ENCODE measurements at regions not wholly inside any gene's neighbourhood (a gene's known extent, or its start where the extent isn't known, plus 50 kb on each side); places are given as distances from the start of the nearest gene placed in this dataset.

DNA sequence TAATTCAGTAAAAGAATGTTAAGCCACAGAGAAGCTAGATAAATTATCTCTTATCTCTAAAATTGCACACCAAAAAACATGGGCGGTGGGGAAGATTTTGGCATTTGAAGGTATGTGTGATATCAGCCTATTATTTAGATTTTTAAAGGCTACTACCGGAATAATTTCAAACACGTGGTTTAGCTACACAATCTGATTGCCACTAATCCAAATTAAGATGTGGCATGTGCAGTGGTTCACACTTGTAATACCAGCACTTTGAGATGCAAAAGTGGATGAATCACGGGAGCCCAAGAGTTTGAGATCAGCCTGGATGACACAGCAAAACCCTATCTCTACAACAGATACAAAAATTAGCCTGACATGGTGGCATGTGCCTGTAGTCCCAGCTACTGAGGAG, 584.5 kb downstream of the HS3ST4 start:
- no peak for FAIRE-seq
- no peak for DNase-seq (ENCODE audit: extremely low spot score, insufficient read length, low read depth)

GRCh38 chr16:26281381-26282110, 589.8 kb downstream of the HS3ST4 start:
- DNase-seq (ENCODE audit: extremely low spot score, insufficient read length, low read depth) (no peak), FAIRE-seq (no peak)

GRCh38 chr16:26295625-26296304, 604.0 kb downstream of the HS3ST4 start:
- DNase-seq (ENCODE audit: extremely low spot score, insufficient read length, low read depth) = no peak
- FAIRE-seq = no peak

- no peak for FAIRE-seq
- no peak for DNase-seq (ENCODE audit: extremely low spot score, insufficient read length, low read depth)
Observed at GRCh38 chr16:26301516-26301915, 609.8 kb downstream of the HS3ST4 start.

DNA sequence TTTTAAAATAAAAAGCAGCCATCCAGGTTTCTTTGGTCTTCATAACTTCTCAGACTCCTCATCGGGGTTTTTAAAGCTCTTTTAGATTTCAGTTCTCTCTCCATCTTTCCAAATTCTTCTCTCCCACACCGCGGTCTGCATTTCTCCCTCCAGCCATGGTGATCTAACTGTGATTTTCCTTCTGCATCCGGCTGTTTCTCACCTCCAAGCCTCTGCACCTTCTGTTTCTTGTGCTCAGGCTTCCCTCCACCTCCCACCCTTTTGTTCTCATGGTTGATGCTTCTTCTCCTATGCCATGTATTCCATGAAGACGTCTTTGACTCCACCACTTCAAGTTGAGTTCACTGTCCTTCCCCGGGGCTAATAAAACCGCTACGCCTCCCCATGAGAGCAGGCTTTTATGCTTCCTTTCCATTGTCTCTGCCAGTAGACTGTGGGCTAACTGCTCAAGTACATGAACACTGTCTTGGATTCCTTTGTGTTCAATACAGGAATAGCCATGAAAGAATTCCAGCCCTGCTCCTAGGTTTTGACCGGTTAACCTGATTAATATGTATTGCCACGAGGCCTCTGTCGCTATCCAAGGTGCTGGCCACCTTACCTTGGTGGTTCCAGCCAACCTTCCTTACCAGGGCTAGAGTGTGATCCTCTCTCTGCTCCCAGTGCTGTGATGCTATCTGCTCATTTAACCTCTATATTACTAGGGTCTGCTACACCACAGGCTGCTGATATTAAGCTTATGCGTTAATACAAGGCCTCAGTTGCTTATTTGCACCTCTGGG, 625.1 kb downstream of the HS3ST4 start:
- FAIRE-seq = no peak
- DNase-seq (ENCODE audit: extremely low spot score, insufficient read length, low read depth) = no peak

- DNase-seq (ENCODE audit: extremely low spot score, insufficient read length, low read depth) (no peak), FAIRE-seq (no peak)
Observed at GRCh38 chr16:26317885-26318284, 626.1 kb downstream of the HS3ST4 start.

GRCh38 chr16:26330654-26331053, 638.9 kb downstream of the HS3ST4 start:
- FAIRE-seq (no peak), DNase-seq (ENCODE audit: extremely low spot score, insufficient read length, low read depth) (no peak)

GRCh38 chr16:26334218-26335111, 642.7 kb downstream of the HS3ST4 start:
- DNase-seq (ENCODE audit: extremely low spot score, insufficient read length, low read depth) = no peak
- no peak for FAIRE-seq

DNA sequence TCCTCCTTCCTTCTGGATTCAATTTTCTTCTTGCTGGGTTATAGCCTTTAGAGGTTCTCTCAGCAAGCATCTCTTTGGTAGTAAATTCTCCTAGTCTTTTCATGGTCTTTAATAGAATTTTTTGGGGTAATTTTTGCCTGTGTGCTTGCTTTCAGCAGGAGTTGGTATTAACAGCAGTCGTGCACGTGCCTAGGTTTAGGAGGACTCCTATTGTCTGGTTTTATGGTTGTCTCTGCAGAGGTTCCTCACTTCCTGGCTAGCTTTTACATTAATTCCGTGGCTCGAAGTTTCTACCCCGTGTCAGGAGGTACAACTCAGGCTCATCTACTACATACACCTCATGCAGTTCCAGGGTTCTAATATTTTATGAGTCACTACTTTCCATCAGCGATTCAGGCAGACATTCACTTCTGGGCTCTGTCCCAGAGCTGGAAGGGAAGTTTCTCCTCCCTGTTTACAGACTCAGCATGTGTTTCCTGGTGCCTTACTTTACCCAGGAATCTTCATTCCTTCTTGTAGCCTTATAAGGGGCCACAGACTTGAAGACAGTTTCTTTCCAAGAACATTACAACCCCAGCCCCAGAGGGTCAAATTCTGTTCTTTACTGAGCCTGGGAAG, 643.6 kb downstream of the HS3ST4 start:
- no peak for FAIRE-seq
- no peak for DNase-seq (ENCODE audit: extremely low spot score, insufficient read length, low read depth)

DNA sequence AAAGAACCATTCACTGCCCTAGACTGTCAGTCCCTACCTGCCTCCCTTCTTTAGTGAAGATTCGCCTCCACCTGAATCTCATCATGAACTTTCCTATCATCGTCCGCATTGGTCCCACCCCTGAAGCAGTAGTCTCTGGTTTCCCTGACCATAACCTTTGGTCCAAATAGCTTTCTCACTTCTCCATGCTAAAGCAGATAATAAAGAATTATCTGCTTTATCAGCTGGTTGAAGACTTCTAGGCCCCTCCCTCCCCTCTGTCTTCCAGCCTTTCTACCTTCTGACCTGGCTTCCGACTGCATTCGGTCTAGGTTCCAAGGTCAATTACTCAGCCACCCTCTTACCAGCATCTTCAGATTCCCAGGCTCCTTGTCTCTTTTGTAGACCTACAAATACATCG, 650.9 kb downstream of the HS3ST4 start:
- no peak for FAIRE-seq
- DNase-seq (ENCODE audit: extremely low spot score, insufficient read length, low read depth) = no peak

DNA sequence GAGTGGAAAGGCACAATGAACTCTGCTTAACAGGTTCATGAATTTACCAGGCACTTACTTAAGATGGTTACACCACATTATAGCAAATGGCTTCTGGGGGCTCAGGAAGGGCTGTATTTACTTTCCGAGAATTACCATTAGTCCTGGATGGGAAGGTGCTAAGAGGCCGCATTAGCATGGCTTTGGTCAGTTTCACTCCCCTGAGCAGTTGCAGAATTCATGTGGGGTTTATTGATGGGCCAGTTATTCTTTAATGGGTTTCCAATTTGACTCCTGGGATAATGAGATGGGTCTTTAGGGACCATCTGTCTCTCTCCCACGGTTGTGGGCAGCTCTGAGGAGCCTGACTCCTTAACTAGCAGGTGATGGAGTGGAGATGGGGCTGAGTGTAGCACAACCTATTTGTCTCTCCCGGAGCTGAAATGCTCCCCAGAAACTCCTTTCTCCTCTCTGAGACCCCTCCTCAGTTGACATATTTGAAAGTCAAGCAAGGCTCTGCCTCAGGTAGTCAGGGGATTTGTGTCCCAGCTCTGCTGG, 652.5 kb downstream of the HS3ST4 start:
- DNase-seq (ENCODE audit: extremely low spot score, insufficient read length, low read depth) (no peak), FAIRE-seq (no peak)

DNA sequence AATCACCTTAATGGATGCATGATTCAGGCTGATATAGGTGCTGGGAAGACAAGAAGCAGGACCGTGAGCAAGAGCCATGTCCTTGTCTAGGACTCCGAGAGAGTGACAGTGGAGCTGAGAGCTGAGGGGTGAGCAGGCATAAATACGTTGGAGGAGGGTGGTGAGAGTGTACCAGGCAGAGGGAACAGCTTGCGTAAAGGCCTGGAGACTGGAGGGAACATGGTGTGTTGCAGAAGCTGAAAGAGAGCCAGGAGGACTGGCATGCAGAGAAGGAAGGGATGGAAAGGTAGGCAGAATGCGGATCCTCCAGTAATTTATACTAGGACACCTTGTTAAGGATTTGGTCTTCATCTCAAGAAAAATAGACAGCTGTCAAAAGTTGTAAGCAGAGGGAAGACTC, 653.2 kb downstream of the HS3ST4 start:
- FAIRE-seq (no peak), DNase-seq (ENCODE audit: extremely low spot score, insufficient read length, low read depth) (no peak)

DNA sequence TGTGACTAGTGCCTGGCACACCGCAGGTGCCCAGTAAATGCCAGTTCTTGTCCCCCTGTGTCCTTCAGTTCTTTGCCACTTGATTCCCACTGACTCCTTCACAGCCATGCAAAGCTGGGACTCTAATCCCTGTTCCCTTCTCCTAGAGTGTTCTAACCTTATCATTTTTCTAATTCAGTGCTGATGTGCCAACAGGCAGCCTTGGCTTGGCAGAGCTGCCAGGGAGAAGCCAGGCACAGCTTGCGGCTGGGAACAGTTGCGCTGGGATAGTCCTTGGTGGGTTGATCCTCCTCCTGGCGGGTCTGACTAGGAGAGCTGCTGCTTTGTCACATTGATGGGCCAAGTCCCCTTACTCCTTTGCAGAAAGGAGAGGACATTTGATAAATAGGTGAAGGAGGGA, 654.2 kb downstream of the HS3ST4 start:
- FAIRE-seq = no peak
- no peak for DNase-seq (ENCODE audit: extremely low spot score, insufficient read length, low read depth)

DNA sequence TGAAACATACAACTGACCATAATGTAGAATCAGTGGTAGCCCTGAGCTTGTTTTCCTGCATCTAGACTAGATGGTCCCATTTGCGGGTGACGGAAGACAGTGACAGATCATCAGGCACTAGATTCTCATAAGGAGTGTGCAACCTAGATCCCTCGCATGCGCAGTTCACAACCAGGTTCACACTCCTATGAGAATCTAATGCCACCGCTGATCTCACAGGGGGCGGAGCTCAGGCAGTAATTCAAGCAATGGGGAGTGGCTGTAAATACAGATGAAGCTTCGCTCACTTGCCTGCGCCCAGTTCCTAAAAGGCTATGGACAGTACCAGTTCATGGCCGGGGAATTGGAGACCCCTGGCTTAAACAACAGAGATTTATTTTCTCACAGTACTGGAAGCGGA, 656.3 kb downstream of the HS3ST4 start:
- no peak for FAIRE-seq
- no peak for DNase-seq (ENCODE audit: extremely low spot score, insufficient read length, low read depth)

GRCh38 chr16:26360867-26361266, 669.1 kb downstream of the HS3ST4 start:
- DNase-seq (ENCODE audit: extremely low spot score, insufficient read length, low read depth) (no peak), FAIRE-seq (no peak)

- DNase-seq (ENCODE audit: extremely low spot score, insufficient read length, low read depth) (no peak), FAIRE-seq (no peak)
Observed at GRCh38 chr16:26363581-26363980, 671.8 kb downstream of the HS3ST4 start.

- no peak for FAIRE-seq
- no peak for DNase-seq (ENCODE audit: extremely low spot score, insufficient read length, low read depth)
Observed at GRCh38 chr16:26365161-26365940, 673.6 kb downstream of the HS3ST4 start.

DNA sequence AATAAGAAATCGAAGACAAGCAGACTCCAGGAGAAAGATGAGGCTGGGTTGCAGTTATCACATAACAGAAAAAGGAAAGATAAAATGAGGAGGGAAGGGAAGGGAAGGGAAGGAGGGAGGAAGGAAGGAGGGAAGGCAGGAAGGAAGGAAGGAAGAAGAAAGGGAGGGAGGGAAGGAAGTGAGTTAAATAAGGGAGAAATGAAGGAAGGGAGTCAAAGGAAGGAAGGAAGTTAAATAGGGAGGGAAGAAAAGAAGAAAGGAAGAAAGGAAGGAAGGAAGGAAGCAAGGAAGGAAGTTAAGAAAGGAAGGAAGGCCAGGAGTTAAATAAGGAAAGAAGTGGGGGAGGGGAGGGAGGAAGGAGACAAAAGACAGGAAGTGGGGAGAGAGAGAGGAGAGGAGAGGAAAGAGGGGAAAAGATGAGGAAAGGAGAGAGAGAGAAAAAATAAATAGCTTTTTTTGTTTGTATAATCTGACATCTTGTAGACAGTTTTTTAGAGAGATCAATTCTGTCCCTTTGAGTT, 679.6 kb downstream of the HS3ST4 start:
- FAIRE-seq = no peak
- DNase-seq (ENCODE audit: extremely low spot score, insufficient read length, low read depth) = no peak
